ENCODE measurements at regions not wholly inside any gene's neighbourhood (a gene's known extent, or its start where the extent isn't known, plus 50 kb on each side); places are given as distances from the start of the nearest gene placed in this dataset.

GRCh38 chrX:40511258-40511657 lies 69.5 kb upstream of the ATP6AP2 start:
- TF ChIP-seq POLR2A (IDR thresholded peaks at IDR 0.05), result no peak
- TF ChIP-seq, protein P1, sequence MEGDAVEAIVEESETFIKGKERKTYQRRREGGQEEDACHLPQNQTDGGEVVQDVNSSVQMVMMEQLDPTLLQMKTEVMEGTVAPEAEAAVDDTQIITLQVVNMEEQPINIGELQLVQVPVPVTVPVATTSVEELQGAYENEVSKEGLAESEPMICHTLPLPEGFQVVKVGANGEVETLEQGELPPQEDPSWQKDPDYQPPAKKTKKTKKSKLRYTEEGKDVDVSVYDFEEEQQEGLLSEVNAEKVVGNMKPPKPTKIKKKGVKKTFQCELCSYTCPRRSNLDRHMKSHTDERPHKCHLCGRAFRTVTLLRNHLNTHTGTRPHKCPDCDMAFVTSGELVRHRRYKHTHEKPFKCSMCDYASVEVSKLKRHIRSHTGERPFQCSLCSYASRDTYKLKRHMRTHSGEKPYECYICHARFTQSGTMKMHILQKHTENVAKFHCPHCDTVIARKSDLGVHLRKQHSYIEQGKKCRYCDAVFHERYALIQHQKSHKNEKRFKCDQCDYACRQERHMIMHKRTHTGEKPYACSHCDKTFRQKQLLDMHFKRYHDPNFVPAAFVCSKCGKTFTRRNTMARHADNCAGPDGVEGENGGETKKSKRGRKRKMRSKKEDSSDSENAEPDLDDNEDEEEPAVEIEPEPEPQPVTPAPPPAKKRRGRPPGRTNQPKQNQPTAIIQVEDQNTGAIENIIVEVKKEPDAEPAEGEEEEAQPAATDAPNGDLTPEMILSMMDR (IDR thresholded peaks at IDR 0.05), result no peak
